Activated B cell treated with CpG ODN at 0.5 μM for 24 hours (primary cell): ENCODE measurements at regions not wholly inside any gene's neighbourhood (a gene's known extent, or its start where the extent isn't known, plus 50 kb on each side); places are given as distances from the start of the nearest gene placed in this dataset.

ENCODE experiments used
- ATAC-seq: fragments of 200-7000 bp; cut with Tn5 transposase; one replicate; pipeline ENCODE4 v1.10.0; 2021; ENCODE audit warnings: low read depth, mild to moderate bottlenecking, moderate library complexity
- CTCF ChIA-PET: fragments of 350-600 bp; sonication (Branson Sonifier 250); formaldehyde crosslinking; loops from one replicate; lab custom pipeline; 2021; ENCODE audit warnings: antibody characterized with exemption; lab: Charles Lee
- POLR2A ChIA-PET: fragments of 350-600 bp; sonication (Branson Sonifier 250); formaldehyde crosslinking; loops from one replicate; lab custom pipeline; 2021; ENCODE audit warnings: antibody characterized with exemption; lab: Charles Lee
- DNase-seq: peaks from one replicate; pipeline ENCODE4 v3.0.0; 2022
- H3K27ac Mint-ChIP-seq: one replicate; pipeline ENCODE4 v1.8.0; 2020; ENCODE audit warnings: mixed read lengths
- H3K27me3 Mint-ChIP-seq: one replicate; pipeline ENCODE4 v1.8.0; 2021; ENCODE audit warnings: mixed read lengths
- H3K36me3 Mint-ChIP-seq: one replicate; pipeline ENCODE4 v1.8.0; 2021; ENCODE audit warnings: low read depth, mixed read lengths
- H3K4me1 Mint-ChIP-seq: one replicate; pipeline ENCODE4 v1.8.0; 2021; ENCODE audit warnings: mixed read lengths
- H3K4me3 Mint-ChIP-seq: one replicate; pipeline ENCODE4 v1.8.0; 2020; ENCODE audit warnings: mild to moderate bottlenecking, mixed read lengths
- H3K9me3 Mint-ChIP-seq: one replicate; pipeline ENCODE4 v1.8.0; 2020; ENCODE audit warnings: mixed read lengths
- intact Hi-C: fragments of 100-400 bp; cut with micrococcal nuclease; formaldehyde crosslinking; loops from one replicate; pipeline ENCODE4 v1.15.1; 2024
- TF ChIP-seq, protein P1 (sequence below): fragments of 200-600 bp; IDR thresholded peaks from one replicate; pipeline ENCODE4 v1.8.0; 2022; ENCODE audit warnings: antibody characterized with exemption, mild to moderate bottlenecking

DNA sequence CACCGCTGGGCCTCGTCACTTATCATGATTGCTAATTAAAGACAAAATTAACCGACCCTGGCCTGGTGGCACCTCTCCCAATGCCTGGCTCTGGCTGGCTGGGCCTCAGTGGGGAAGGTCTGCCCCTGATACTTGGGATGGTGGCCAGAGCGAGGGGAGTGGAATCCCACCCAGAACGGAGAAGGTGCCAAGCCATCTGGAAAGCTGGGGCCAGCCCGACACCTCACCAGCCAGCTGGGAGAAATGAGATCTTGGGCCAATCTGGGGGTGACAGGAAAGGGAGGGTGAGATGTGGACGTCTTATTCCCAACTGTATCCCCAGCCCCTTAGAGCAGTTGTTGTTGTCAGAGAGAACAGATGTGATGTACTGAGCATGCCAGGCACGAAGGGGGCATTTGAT, 215.0 kb upstream of the PWP1 start:
- Mint-ChIP-seq H3K9me3 (no peaks in the 10 kb centered on the region), H3K4me1 (peaks cover 11% of the 10 kb centered on the region), H3K27ac (no peak overlapping the region), H3K36me3 (no peaks in the 10 kb centered on the region), H3K27me3 (peaks cover 2% of the 10 kb centered on the region), H3K4me3 (no peak overlapping the region)
- DNase-seq: no peak
- intact Hi-C loops: no loop called here
- ChIA-PET POLR2A (no interaction called here), CTCF (no interaction called here)
- no peak for ATAC-seq
- TF ChIP-seq, protein P1, sequence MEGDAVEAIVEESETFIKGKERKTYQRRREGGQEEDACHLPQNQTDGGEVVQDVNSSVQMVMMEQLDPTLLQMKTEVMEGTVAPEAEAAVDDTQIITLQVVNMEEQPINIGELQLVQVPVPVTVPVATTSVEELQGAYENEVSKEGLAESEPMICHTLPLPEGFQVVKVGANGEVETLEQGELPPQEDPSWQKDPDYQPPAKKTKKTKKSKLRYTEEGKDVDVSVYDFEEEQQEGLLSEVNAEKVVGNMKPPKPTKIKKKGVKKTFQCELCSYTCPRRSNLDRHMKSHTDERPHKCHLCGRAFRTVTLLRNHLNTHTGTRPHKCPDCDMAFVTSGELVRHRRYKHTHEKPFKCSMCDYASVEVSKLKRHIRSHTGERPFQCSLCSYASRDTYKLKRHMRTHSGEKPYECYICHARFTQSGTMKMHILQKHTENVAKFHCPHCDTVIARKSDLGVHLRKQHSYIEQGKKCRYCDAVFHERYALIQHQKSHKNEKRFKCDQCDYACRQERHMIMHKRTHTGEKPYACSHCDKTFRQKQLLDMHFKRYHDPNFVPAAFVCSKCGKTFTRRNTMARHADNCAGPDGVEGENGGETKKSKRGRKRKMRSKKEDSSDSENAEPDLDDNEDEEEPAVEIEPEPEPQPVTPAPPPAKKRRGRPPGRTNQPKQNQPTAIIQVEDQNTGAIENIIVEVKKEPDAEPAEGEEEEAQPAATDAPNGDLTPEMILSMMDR: no peak

DNA sequence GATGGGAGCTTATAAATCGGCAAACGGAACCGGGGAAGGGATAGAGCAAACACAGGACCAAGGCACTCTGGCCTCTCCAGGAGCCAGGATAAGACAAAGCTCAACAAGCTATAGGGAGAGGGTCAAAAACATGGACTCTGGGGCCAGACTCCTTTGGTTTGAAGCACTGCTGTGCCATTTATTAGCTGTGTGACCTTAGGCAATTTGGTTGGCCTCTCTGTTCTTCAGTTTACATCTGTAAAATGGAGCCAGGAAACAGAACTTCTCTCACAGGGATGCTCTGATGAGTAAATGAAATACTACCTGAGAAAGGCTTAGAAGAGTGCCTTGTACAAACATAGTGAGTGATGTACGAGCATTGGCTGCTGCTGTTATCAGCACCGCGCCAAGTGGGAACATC, 213.3 kb upstream of the PWP1 start:
- no peaks in the 10 kb centered on the region for H3K9me3 Mint-ChIP-seq
- peaks cover 2% of the 10 kb centered on the region for H3K27me3 Mint-ChIP-seq
- H3K4me3 Mint-ChIP-seq: no peak overlapping the region
- no peaks in the 10 kb centered on the region for H3K36me3 Mint-ChIP-seq
- POLR2A ChIA-PET: no interaction called here
- TF ChIP-seq, protein P1: no peak
- peaks cover 21% of the 10 kb centered on the region for H3K4me1 Mint-ChIP-seq
- no peak for ATAC-seq
- intact Hi-C loops: no loop called here
- no peak for DNase-seq
- CTCF ChIA-PET: no interaction called here
- H3K27ac Mint-ChIP-seq: no peak overlapping the region

DNA sequence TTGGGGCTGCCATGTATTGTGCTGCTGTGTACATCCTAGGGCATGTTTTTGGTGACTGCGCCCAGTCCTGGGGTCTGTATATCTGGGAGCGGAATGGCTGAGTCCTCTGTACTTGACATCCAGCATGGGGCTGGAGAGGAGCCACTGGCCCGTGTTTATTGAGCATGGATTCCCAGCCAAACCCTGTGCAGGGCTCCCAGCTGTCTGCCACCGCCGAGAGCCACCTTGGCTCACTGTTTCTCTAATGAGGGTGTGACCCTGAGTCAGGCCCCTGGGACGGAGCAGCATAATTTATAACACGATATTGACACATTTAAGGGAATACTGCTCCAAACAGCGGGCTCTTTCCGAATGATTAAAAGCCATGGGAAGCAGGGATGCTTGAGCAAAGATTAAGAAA, 211.5 kb upstream of the PWP1 start:
- Mint-ChIP-seq H3K4me3 (no peak overlapping the region), H3K27ac (no peak overlapping the region), H3K9me3 (no peaks in the 10 kb centered on the region), H3K4me1 (peaks cover 21% of the 10 kb centered on the region), H3K27me3 (peaks cover 2% of the 10 kb centered on the region), H3K36me3 (no peaks in the 10 kb centered on the region)
- POLR2A ChIA-PET: no interaction called here
- TF ChIP-seq, protein P1: no peak
- intact Hi-C loops: no loop called here
- DNase-seq (no peak), ATAC-seq (no peak)
- CTCF ChIA-PET: no interaction called here

DNA sequence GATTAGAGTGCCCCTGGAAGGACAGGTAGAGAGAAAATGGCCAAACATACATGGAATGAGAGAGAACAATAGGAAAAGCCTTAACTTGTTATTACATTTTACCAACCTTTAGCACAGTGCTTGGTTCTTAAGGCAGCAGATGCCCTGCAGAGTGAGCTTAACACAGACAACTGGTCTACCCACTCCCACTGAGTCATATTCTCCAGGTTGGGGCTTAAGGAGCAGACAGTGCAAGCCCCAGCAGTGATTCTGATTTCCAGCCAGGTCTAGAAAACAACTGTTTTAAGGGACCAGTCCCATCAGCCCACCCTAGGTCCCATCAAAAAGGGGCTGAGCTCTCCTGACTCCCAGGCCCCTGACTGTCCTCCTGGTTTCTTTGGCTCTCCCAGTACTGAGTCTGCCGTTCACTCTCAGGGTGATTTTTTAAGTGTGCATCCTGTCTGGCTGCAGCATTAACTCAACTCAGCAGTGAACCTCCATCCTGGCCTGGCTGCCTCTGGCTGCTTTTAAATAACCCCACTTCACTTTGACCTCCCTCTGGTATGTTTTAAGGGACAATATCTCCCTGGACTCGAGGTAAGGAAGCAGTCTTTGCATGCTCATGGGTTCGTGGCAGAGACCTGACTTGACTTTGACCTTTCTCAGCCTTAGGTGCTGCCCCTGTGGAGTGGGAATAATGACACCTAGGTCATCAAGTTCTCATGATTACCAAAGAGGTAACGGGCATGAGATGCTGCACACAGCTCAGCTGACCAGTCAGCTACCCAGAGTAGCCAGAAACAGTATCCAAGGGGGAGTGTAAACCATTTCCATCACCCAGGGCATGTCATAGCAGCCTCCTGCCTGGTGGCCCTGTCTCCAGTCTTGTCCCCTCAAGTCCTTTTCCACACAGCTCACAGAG, 210.7 kb upstream of the PWP1 start:
- Mint-ChIP-seq H3K4me1 (peaks cover 21% of the 10 kb centered on the region), H3K4me3 (no peak overlapping the region), H3K36me3 (no peaks in the 10 kb centered on the region), H3K27ac (no peak overlapping the region), H3K27me3 (peaks cover 2% of the 10 kb centered on the region), H3K9me3 (no peaks in the 10 kb centered on the region)
- DNase-seq: no peak
- TF ChIP-seq, protein P1: no peak
- ATAC-seq: no peak
- CTCF ChIA-PET: no interaction called here
- intact Hi-C loops: no loop called here
- POLR2A ChIA-PET: no interaction called here

DNA sequence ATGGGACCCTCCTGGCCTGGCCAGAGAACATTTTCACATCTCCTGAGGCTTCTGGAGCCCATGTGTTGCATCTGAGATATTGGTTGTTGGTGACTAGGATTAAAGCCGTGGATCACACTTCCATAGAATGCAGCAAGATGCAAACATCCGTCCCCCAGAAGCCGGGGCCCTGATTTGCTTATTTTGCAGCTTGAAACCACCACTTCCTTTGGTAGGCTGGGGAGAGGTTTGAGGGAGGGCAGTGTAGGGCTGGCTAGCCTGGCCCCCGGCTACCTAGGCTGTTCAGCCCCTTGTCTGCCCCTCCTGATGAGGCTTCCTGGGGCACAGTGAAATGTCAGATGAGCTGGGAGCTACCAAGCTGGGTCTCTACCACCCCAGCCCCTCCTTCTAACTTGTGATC, 209.7 kb upstream of the PWP1 start:
- Mint-ChIP-seq H3K27ac (no peak overlapping the region), H3K9me3 (no peaks in the 10 kb centered on the region), H3K27me3 (peaks cover 2% of the 10 kb centered on the region), H3K4me1 (peaks cover 21% of the 10 kb centered on the region), H3K4me3 (no peak overlapping the region), H3K36me3 (no peaks in the 10 kb centered on the region)
- ChIA-PET CTCF (no interaction called here), POLR2A (no interaction called here)
- ATAC-seq: no peak
- TF ChIP-seq, protein P1: no peak
- intact Hi-C loops: no loop called here
- no peak for DNase-seq
